DMS53 treated with DMSO at 0.1 percent for 48 hours (cell line): ENCODE measurements at regions not wholly inside any gene's neighbourhood (a gene's known extent, or its start where the extent isn't known, plus 50 kb on each side); places are given as distances from the start of the nearest gene placed in this dataset.

ENCODE experiments used
- DNase-seq: peaks from one replicate; lab custom pipeline; 2025; ENCODE audit not compliant: unreplicated experiment; lab: John Stamatoyannopoulos, UW

- DNase-seq, result no peak
Observed at GRCh38 chr2:4134551-4135550, 431.5 kb downstream of the DCDC2C start.

DNA sequence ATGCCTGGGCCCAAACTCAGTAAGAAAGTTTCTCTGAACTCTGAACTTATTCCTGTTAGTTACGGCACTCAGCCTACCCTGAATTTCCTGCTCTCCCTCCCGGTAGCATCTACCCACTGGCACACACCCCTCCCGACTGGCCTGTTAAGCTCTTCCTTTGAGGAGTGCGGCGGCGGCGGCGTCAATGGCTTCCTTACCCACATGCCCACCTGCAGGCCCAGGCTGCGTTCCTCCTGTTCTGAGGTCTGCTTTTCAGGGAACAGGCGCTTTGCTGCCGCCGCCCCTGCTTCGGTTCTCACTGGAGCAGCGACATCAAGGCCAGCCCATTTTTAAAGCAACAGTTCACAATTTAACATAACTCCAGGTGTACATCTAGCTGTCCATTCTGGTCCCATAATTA lies 432.4 kb downstream of the DCDC2C start:
- no peak for DNase-seq

DNA sequence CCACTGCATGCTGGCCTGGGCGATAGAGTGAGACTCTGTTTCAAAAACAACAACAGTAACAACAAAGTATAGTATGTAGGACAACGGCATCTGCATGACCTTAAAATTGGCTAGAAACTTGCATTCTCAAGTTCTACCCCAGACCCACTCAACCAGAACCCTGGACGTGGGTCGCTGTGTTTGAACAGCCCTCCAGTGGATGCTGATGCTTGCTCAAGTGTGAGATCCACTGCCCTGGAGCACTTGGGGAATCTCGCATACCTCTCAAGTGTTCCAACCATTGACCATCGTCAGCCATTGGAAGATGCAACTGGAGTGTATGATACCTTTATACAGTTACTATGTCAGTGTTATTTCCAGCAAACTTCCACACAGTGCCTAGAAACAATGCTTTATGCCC lies 435.9 kb downstream of the DCDC2C start:
- peak; percentile 32 for DNase-seq

DNA sequence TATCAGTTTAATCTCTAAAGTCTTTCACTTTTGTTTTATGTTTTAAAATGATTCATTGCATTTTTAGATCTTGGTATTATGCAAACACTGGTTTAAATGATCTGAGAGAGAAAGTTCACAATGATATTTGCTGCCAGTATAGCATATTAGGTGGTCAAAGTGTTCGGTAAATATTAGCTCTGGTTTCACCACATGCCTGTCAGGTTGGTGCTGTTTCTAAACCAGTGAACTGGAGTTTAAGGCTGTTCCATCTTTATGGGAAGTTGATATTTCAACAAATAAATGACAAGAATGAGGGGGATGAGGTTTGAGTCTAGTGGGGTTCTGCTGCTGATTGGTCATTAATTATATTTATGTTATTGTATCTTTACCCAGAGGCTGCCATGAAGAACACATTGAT lies 436.4 kb downstream of the DCDC2C start:
- DNase-seq, result peak; percentile 32

DNA sequence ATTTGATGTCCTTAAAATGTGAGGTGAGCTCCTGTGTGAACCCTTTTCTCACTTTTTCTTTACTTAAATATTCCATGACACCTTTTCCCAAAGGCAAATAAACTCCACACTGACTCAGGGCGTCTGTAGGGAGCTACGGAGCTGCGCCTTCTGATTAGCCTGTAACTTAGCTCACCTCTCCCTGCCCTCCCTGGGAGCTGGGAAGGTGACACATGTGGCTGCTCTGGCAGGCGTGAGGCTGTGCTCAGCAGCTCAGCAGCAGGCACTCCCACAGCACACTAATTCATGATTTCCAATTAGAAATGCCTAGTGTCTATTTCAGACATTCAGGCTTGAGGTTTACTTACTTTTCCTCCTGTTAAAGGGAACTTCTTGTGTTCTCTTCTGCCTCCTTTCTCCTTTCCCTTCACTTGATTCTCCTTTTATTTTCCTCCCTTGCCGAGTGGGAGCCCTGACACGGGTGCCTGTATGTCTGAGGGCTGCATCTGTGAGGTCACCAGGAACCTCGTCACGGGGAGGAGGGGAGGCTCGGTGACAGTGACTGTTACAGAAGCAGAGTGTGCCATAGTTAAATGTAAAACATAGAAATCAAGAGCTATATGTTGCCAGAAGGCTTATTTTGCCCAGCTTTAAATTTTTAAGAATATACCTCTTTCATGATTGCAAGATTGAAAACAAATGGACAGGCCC lies 437.1 kb downstream of the DCDC2C start:
- peak; percentile 43 for DNase-seq

DNA sequence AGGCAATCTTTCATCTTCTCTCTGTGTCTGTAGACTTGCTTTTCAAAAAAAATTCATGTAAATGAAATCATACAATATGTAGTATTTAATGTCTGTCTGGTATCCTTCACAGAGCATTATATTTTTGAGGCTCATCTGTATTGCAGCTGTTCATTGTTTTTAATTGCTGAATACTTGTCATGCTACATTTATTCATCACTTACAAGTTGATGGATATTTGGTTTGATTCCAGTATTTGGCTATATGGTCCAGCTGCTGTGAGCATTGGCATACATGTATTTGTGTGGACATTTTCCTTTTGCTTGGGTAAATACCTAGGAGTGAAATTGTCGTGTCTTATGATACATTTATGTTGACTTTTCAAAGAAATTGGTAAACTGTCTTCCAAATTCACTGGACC lies 441.4 kb downstream of the DCDC2C start:
- no peak for DNase-seq

DNA sequence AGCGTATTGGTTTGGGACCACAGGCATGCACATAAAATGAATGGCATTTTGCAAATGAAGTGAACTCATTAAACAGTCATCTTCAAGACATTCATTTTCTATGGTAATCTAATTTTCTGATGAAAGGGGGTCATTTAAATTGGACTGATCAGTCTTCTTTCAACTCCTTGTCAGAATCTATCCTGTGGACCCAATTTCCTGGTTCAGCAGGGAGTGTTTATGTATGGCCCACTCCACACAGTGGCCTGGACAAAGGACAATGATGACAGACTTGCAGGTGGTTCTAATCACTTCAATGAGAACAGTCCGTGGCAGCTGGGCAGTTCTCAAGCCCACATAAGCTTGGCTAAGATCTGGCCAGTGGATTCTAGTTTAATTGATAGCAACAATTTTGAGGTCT lies 448.1 kb downstream of the DCDC2C start:
- no peak for DNase-seq

- no peak for DNase-seq
Observed at GRCh38 chr2:4152051-4152450, 448.7 kb downstream of the DCDC2C start.

- DNase-seq, result no peak
Observed at GRCh38 chr2:4168834-4169233, 465.5 kb downstream of the DCDC2C start.

GRCh38 chr2:4174796-4175195 lies 471.4 kb downstream of the DCDC2C start:
- no peak for DNase-seq

- DNase-seq, result no peak
Observed at GRCh38 chr2:4175343-4175742, 472.0 kb downstream of the DCDC2C start.

- DNase-seq, result no peak
Observed at GRCh38 chr2:4180631-4181030, 477.3 kb downstream of the DCDC2C start.

- DNase-seq, result no peak
Observed at GRCh38 chr2:4181062-4181461, 477.7 kb downstream of the DCDC2C start.

DNA sequence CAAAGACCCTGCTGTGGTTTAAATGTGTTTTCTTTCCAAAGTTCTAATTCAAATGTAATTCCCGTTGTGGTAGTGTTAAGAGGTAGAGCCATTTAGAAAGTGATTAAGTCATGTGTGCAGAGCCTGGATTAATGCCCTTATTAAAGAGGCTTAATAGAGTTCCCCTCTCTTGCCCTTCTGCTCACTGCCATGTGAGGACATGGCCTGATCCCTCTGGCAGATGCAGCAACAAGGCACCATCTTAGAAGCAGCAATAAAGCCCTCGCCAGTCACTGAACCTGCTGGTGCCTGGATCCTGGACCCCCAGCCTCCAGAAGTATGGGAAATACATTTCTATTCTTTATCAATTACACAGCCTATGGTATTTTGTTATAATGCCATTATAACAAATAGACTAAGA lies 485.2 kb downstream of the DCDC2C start:
- no peak for DNase-seq

- DNase-seq, result no peak
Observed at GRCh38 chr2:4190548-4190947, 487.2 kb downstream of the DCDC2C start.

DNA sequence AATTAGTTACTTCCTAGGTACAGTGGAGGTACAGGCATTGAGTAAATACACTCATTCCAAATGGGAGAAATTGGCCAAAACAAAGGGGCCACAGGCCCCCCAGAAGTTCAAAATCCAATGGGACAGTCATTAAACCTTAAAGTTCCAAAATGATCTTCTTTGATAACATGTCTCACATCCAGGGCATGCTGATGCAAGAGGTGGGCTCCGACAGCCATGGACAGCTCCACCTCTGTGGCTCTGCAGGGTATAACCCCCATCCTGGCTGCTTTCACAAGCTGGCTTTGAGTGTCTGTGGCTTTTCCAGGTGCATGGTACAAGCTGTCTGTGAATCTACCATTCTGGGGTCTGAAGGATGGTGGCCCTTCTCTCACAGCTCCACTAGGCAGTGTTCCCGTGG lies 488.7 kb downstream of the DCDC2C start:
- no peak for DNase-seq

DNA sequence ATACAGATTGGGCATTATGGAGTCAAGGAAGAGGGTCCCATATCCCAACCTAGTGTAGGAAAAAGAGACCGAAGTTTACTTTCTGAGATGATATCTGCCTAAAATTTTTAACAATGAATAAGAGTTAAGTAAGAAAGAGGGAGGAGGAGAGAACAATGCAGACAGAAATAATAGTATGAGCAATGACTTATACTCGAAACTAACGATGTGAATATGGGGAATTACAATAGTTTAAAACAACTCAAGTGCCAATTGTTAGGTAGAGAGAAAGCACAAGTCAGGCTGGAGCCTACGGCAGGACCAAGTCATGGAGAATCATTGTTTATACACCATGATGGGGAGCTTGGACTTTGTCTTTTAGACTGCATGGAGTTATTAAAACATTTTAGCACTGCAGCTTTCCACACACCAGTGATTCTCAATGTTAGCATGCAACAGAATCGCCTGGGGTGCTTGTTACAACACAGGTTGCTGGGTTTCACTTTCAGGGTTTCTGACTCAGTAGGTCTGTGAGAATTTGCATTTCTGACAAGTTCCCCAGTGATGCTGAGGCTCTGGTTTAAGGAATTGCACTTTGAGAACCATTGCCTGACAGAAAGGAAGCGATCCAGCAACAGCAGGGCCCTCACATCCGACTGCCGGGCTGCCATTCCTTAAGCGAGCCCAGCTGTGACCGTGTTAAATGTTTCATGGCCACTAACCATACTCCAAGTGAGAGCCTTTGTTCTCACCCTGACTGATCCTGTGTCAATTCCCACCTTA lies 511.2 kb downstream of the DCDC2C start:
- no peak for DNase-seq

DNA sequence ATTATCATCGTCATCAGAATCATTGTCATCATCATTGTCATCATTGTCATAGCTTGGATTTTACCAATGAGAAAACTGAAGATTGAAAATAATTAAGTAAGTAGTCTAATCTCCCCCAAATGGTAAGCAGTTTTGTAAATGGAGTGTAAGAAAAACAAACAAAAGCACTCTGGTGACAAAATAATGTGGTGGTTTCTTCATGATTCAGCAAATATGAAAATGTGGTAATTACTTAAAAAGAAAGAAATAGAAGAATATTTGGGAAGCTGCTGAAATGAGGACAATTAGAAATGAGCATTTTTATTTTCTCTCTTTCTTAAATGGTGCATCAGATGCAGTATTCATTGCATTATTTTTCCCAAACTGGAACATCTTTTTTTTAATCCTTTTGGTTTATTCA lies 514.4 kb downstream of the DCDC2C start:
- DNase-seq, result no peak

DNA sequence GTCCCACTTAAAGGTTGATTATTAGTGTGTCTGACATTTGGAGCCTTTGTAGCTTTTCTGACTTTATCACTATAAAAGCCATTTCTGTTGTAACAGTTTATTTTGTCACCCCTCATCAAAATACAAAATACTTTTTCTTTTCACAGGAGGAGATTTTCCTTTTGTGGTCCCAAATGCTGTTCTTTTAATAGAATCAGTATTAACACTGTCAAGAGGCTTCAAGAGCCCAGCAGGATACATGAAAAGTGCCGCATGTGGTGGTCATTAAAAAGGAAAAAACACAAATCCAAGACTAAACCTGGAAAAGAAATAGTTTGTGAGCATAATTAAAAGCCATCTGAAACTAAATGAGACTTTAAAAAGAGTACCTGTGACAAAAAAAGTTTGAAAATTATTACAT lies 515.7 kb downstream of the DCDC2C start:
- no peak for DNase-seq

GRCh38 chr2:4219571-4219970 lies 516.2 kb downstream of the DCDC2C start:
- DNase-seq, result no peak

- DNase-seq, result no peak
Observed at GRCh38 chr2:4221434-4221833, 518.1 kb downstream of the DCDC2C start.

GRCh38 chr2:4221845-4222244 lies 518.5 kb downstream of the DCDC2C start:
- DNase-seq, result no peak
